ENCODE measurements at regions not wholly inside any gene's neighbourhood (a gene's known extent, or its start where the extent isn't known, plus 50 kb on each side); places are given as distances from the start of the nearest gene placed in this dataset.

GRCh38 chr4:54898056-54898562 lies 227.3 kb downstream of the KDR start:
- DNase-seq (ENCODE audit: insufficient read length, low spot score): no peak
- TF ChIP-seq SPI1 (IDR thresholded peaks at IDR 0.05; ENCODE audit: low read depth, low read length): no peak
- TF ChIP-seq POLR2AphosphoS5 (IDR thresholded peaks at IDR 0.05; ENCODE audit: low read depth, low read length): no peak
- no peak for TF ChIP-seq POLR2A (IDR thresholded peaks at IDR 0.05; ENCODE audit: low read depth, low read length)
- TF ChIP-seq PAX5 (IDR thresholded peaks at IDR 0.05; ENCODE audit: insufficient read depth, low read length, severe bottlenecking): no peak
- TF ChIP-seq TAF1 (IDR thresholded peaks at IDR 0.05; ENCODE audit: low read depth, low read length): no peak
- no peak for TF ChIP-seq POU2F2 (IDR thresholded peaks at IDR 0.05; ENCODE audit: low read depth, low read length)
- FAIRE-seq: no peak

GRCh38 chr4:54897590-54897989 lies 227.8 kb downstream of the KDR start:
- TF ChIP-seq POLR2AphosphoS5 (IDR thresholded peaks at IDR 0.05; ENCODE audit: low read depth, low read length) (no peak), POU2F2 (IDR thresholded peaks at IDR 0.05; ENCODE audit: low read depth, low read length) (no peak), SPI1 (IDR thresholded peaks at IDR 0.05; ENCODE audit: low read depth, low read length) (no peak), POLR2A (IDR thresholded peaks at IDR 0.05; ENCODE audit: low read depth, low read length) (no peak), TAF1 (IDR thresholded peaks at IDR 0.05; ENCODE audit: low read depth, low read length) (no peak), PAX5 (IDR thresholded peaks at IDR 0.05; ENCODE audit: insufficient read depth, low read length, severe bottlenecking) (no peak)
- no peak for DNase-seq (ENCODE audit: insufficient read length, low spot score)
- no peak for FAIRE-seq

GRCh38 chr4:54882616-54883015 lies 224.9 kb downstream of the KIT start:
- no peak for TF ChIP-seq PAX5 (IDR thresholded peaks at IDR 0.05; ENCODE audit: insufficient read depth, low read length, severe bottlenecking)
- no peak for TF ChIP-seq SPI1 (IDR thresholded peaks at IDR 0.05; ENCODE audit: low read depth, low read length)
- no peak for TF ChIP-seq POLR2A (IDR thresholded peaks at IDR 0.05; ENCODE audit: low read depth, low read length)
- FAIRE-seq (no peak), DNase-seq (ENCODE audit: insufficient read length, low spot score) (no peak)

GRCh38 chr4:54879576-54879975 lies 221.8 kb downstream of the KIT start:
- DNase-seq (ENCODE audit: insufficient read length, low spot score) (no peak), FAIRE-seq (no peak)
- no peak for TF ChIP-seq POLR2AphosphoS5 (IDR thresholded peaks at IDR 0.05; ENCODE audit: low read depth, low read length)
- TF ChIP-seq POU2F2 (IDR thresholded peaks at IDR 0.05; ENCODE audit: low read depth, low read length): no peak
- no peak for TF ChIP-seq POLR2A (IDR thresholded peaks at IDR 0.05; ENCODE audit: low read depth, low read length)

- FAIRE-seq: no peak
- TF ChIP-seq PAX5 (IDR thresholded peaks at IDR 0.05; ENCODE audit: insufficient read depth, low read length, severe bottlenecking) (no peak), POLR2A (IDR thresholded peaks at IDR 0.05; ENCODE audit: low read depth, low read length) (no peak), SPI1 (IDR thresholded peaks at IDR 0.05; ENCODE audit: low read depth, low read length) (no peak), POLR2AphosphoS5 (IDR thresholded peaks at IDR 0.05; ENCODE audit: low read depth, low read length) (no peak), POU2F2 (IDR thresholded peaks at IDR 0.05; ENCODE audit: low read depth, low read length) (no peak), TAF1 (IDR thresholded peaks at IDR 0.05; ENCODE audit: low read depth, low read length) (no peak)
- DNase-seq (ENCODE audit: insufficient read length, low spot score): no peak
These were observed 219.2 kb downstream of the KIT start for GRCh38 chr4:54877006-54877405.

- TF ChIP-seq SPI1 (IDR thresholded peaks at IDR 0.05; ENCODE audit: low read depth, low read length) (no peak), TAF1 (IDR thresholded peaks at IDR 0.05; ENCODE audit: low read depth, low read length) (no peak), POU2F2 (IDR thresholded peaks at IDR 0.05; ENCODE audit: low read depth, low read length) (no peak), POLR2AphosphoS5 (IDR thresholded peaks at IDR 0.05; ENCODE audit: low read depth, low read length) (no peak), POLR2A (IDR thresholded peaks at IDR 0.05; ENCODE audit: low read depth, low read length) (no peak), PAX5 (IDR thresholded peaks at IDR 0.05; ENCODE audit: insufficient read depth, low read length, severe bottlenecking) (no peak)
- FAIRE-seq (no peak), DNase-seq (ENCODE audit: insufficient read length, low spot score) (no peak)
These were observed 214.5 kb downstream of the KIT start for GRCh38 chr4:54872261-54872660.

- TF ChIP-seq POU2F2 (IDR thresholded peaks at IDR 0.05; ENCODE audit: low read depth, low read length): no peak
- no peak for TF ChIP-seq POLR2A (IDR thresholded peaks at IDR 0.05; ENCODE audit: low read depth, low read length)
- TF ChIP-seq TAF1 (IDR thresholded peaks at IDR 0.05; ENCODE audit: low read depth, low read length): no peak
- TF ChIP-seq POLR2AphosphoS5 (IDR thresholded peaks at IDR 0.05; ENCODE audit: low read depth, low read length): no peak
- TF ChIP-seq SPI1 (IDR thresholded peaks at IDR 0.05; ENCODE audit: low read depth, low read length): no peak
- no peak for TF ChIP-seq PAX5 (IDR thresholded peaks at IDR 0.05; ENCODE audit: insufficient read depth, low read length, severe bottlenecking)
- FAIRE-seq (no peak), DNase-seq (ENCODE audit: insufficient read length, low spot score) (no peak)
These were observed 206.0 kb downstream of the KIT start for GRCh38 chr4:54863571-54864255.

GRCh38 chr4:54861201-54861600 lies 203.4 kb downstream of the KIT start:
- TF ChIP-seq POU2F2 (IDR thresholded peaks at IDR 0.05; ENCODE audit: low read depth, low read length) (no peak), TAF1 (IDR thresholded peaks at IDR 0.05; ENCODE audit: low read depth, low read length) (no peak), POLR2AphosphoS5 (IDR thresholded peaks at IDR 0.05; ENCODE audit: low read depth, low read length) (no peak), SPI1 (IDR thresholded peaks at IDR 0.05; ENCODE audit: low read depth, low read length) (no peak), POLR2A (IDR thresholded peaks at IDR 0.05; ENCODE audit: low read depth, low read length) (no peak), PAX5 (IDR thresholded peaks at IDR 0.05; ENCODE audit: insufficient read depth, low read length, severe bottlenecking) (no peak)
- DNase-seq (ENCODE audit: insufficient read length, low spot score): no peak
- FAIRE-seq: no peak

GRCh38 chr4:54855191-54855854 lies 197.6 kb downstream of the KIT start:
- FAIRE-seq (no peak), DNase-seq (ENCODE audit: insufficient read length, low spot score) (no peak)
- TF ChIP-seq TAF1 (IDR thresholded peaks at IDR 0.05; ENCODE audit: low read depth, low read length): no peak
- TF ChIP-seq POU2F2 (IDR thresholded peaks at IDR 0.05; ENCODE audit: low read depth, low read length): no peak
- no peak for TF ChIP-seq POLR2A (IDR thresholded peaks at IDR 0.05; ENCODE audit: low read depth, low read length)
- TF ChIP-seq POLR2AphosphoS5 (IDR thresholded peaks at IDR 0.05; ENCODE audit: low read depth, low read length): no peak

GRCh38 chr4:54852602-54853001 lies 194.8 kb downstream of the KIT start:
- TF ChIP-seq POLR2AphosphoS5 (IDR thresholded peaks at IDR 0.05; ENCODE audit: low read depth, low read length) (no peak), POU2F2 (IDR thresholded peaks at IDR 0.05; ENCODE audit: low read depth, low read length) (no peak), POLR2A (IDR thresholded peaks at IDR 0.05; ENCODE audit: low read depth, low read length) (no peak)
- FAIRE-seq (no peak), DNase-seq (ENCODE audit: insufficient read length, low spot score) (no peak)
